Stomach (tissue), 8 donors: ENCODE measurements at regions not wholly inside any gene's neighbourhood (a gene's known extent, or its start where the extent isn't known, plus 50 kb on each side); places are given as distances from the start of the nearest gene placed in this dataset.
A peak's percentile ranks its signal among the peaks of the same experiment; 100 is the strongest.

Experiments
- DNase-seq, 2 donors: peaks; one replicate each; pipeline versions ENCODE4 v3.0.0 to v3.0.0-alpha.2; 2013 to 2019
- H3K27ac ChIP-seq, 5 donors: fragments of 200-600 bp in 4 of 5; sonication (generic) in 4 of 5; one replicate each; pipeline ENCODE4 v1.5.1; 2013 to 2019; ENCODE audit warnings: mild to moderate bottlenecking in 1 of 5, moderate library complexity in 1 of 5
- H3K27me3 ChIP-seq, 3 donors: fragments of 200-600 bp; sonication (generic); one replicate each; pipeline ENCODE4 v1.5.1; 2017 to 2019; ENCODE audit warnings: mixed run types in 1 of 3
- H3K36me3 ChIP-seq, 4 donors: fragments of 200-600 bp; sonication (generic); 1 replicate in 3 of 4; 2 replicates in 1 of 4; pipeline ENCODE4 v1.5.1; 2016 to 2019
- H3K4me1 ChIP-seq, 4 donors: fragments of 200-600 bp; sonication (generic); one replicate each; pipeline ENCODE4 v1.5.1; 2016 to 2019
- H3K4me3 ChIP-seq, 4 donors: fragments of 200-600 bp; sonication (generic) in 3 of 4; one replicate each; pipeline ENCODE4 v1.5.1; 2016 to 2019; ENCODE audit warnings: mild to moderate bottlenecking in 1 of 4
- H3K9me3 ChIP-seq, 4 donors: fragments of 200-600 bp; sonication (generic); one replicate each; pipeline ENCODE4 v1.5.1; 2016 to 2019
- CTCF ChIP-seq, 7 experiments: fragments of 450-650 bp in 4 of 7; fragments of 200-600 bp in 3 of 7; sonication (generic) in 3 of 7; IDR thresholded peaks; one replicate each; pipeline ENCODE4 v1.5.1; 2016 to 2019; ENCODE audit warnings: antibody characterized with exemption in 7 of 7, control low read depth in 2 of 7, mild to moderate bottlenecking in 1 of 7
- EP300 ChIP-seq: sonication (generic); formaldehyde crosslinking; IDR thresholded peaks from one replicate; pipeline ENCODE4 v1.6.1; 2017; ENCODE audit warnings: antibody characterized with exemption
- POLR2A ChIP-seq, 4 donors: fragments of 450-650 bp; IDR thresholded peaks; one replicate each; pipeline ENCODE4 v1.6.1; 2016; ENCODE audit warnings: antibody characterized with exemption in 4 of 4, control low read depth in 2 of 4, mild to moderate bottlenecking in 1 of 4, moderate library complexity in 1 of 4
- POLR2AphosphoS5 ChIP-seq, 3 donors: sonication (generic); formaldehyde crosslinking; IDR thresholded peaks; one replicate each; pipeline ENCODE4 v1.6.1; 2016; ENCODE audit warnings: antibody characterized with exemption in 3 of 3
- WGBS, 5 donors: extraction: QIAGEN DNeasy Blood & Tissue Kit in 3 of 5; methylation state at CpG; one replicate each; pipeline versions ENCODE4 v1.1.5 to v1.1.7; 2013 to 2018; 5-methylcytosine and 5-hydroxymethylcytosine counted together
- intact Hi-C: fragments of 100-400 bp; cut with DNase I; formaldehyde crosslinking; loops from one replicate; pipeline ENCODE4 v1.15.1; 2023; ENCODE audit warnings: low total_unique reads
- donor health status: healthy with polysubstance abuse.
- donor health status: Bipolar disorder and iron deficiency.
- donor health status: healthy.

GRCh38 chrY:13149148-13149547, 244.5 kb downstream of the DDX3Y start:
- H3K9me3 ChIP-seq = no peaks in the 10 kb centered on the region
- no peaks in the 10 kb centered on the region for H3K27me3 ChIP-seq
- H3K4me1 ChIP-seq = no peaks in the 10 kb centered on the region
- peak overlapping the region in 2 of 4 donors; percentile 21 to 24 for H3K4me3 ChIP-seq
- no peak for DNase-seq
- intact Hi-C loops = no loop called here
- no peak for TF ChIP-seq POLR2AphosphoS5 (IDR thresholded peaks at IDR 0.05)
- no peak for TF ChIP-seq POLR2A (IDR thresholded peaks at IDR 0.05)
- TF ChIP-seq EP300 = no peak
- TF ChIP-seq CTCF (IDR thresholded peaks at IDR 0.05) = no peak
- H3K27ac ChIP-seq = no peak overlapping the region
- no peaks in the 10 kb centered on the region for H3K36me3 ChIP-seq

DNA sequence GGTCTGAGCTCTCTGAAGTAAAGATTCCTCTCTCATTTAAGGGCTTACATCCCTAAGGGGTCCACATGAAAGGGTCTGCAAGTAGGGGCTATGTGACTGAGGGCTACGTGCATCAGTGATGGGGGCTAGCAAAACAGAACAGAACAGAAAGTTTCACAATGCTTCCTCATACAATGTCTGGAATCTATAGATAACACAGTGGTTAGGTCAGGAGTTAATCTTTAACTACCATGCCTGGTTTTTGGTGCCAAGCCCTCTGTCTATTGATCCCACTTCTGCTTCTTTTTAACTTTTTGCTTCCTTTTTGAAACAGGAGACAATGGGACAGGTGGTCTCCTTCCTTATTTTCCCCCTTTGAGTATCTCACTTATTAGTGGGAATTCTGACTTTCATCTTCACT, 263.0 kb downstream of the DDX3Y start:
- Histone ChIP-seq H3K4me1 (no peaks in the 10 kb centered on the region), H3K27ac (peak overlapping the region in 1 of 5 donors; percentile 17), H3K27me3 (no peaks in the 10 kb centered on the region), H3K36me3 (no peaks in the 10 kb centered on the region), H3K4me3 (no peak overlapping the region), H3K9me3 (no peaks in the 10 kb centered on the region)
- DNase-seq = no peak
- intact Hi-C loops = no loop called here
- no peak for TF ChIP-seq EP300
- no peak for TF ChIP-seq POLR2A (IDR thresholded peaks at IDR 0.05)
- no peak for TF ChIP-seq POLR2AphosphoS5 (IDR thresholded peaks at IDR 0.05)
- no peak for TF ChIP-seq CTCF (IDR thresholded peaks at IDR 0.05)
- 27 to 45% (median 33%) methylated on average over 1 of the region's 1 CpG; no CpG with 5 or more reads in 2 of the 5 donors for WGBS, 5 donors

DNA sequence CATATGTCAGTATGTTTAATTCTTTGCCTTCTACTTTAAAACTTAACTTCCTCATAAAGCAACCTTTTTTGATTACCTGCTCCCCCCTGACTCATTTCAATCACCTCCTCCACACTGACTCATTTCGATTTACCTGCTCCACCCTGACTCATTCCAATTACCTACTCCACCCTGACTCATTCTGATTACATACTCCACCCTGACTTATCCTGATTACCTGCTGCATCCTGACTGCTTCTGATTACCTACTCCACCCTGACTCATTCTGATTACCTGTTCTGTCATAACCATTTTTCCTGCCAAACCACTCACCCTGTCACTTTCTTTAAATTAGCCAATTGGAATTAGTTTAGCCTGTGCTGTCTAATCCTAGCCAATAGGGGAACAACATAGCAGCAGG, 263.6 kb downstream of the DDX3Y start:
- Histone ChIP-seq H3K4me3 (no peak overlapping the region), H3K9me3 (no peaks in the 10 kb centered on the region), H3K4me1 (no peaks in the 10 kb centered on the region), H3K36me3 (no peaks in the 10 kb centered on the region), H3K27me3 (no peaks in the 10 kb centered on the region), H3K27ac (peak overlapping the region in 1 of 5 donors; percentile 17)
- no peak for DNase-seq
- TF ChIP-seq POLR2A (IDR thresholded peaks at IDR 0.05) (no peak), CTCF (IDR thresholded peaks at IDR 0.05) (no peak)
- intact Hi-C loops = no loop called here
- 14 to 40% (median 30%) methylated on average over 1 of the region's 1 CpG; no CpG with 5 or more reads in 2 of the 5 donors for WGBS, 5 donors
